Cardiac fibroblast (primary cell): ENCODE measurements at regions not wholly inside any gene's neighbourhood (a gene's known extent, or its start where the extent isn't known, plus 50 kb on each side); places are given as distances from the start of the nearest gene placed in this dataset.

Source experiments
- DNase-seq, 2 donors: peaks; one replicate each; pipeline versions ENCODE4 v3.0.0 to v3.0.0-alpha.2; 2010; ENCODE audit warnings: low read depth in 2 of 2
- H3K4me3 ChIP-seq, 2 donors: replicated peaks in 1 of 2; 1 replicate in 1 of 2; 2 replicates in 1 of 2; pipeline ENCODE4 v1.5.1; 2011; ENCODE audit warnings: low read depth in 2 of 2, low read length in 2 of 2, mild to moderate bottlenecking in 2 of 2, moderate library complexity in 1 of 2
- TF ChIP-seq, protein P1 (sequence below): IDR thresholded peaks from one replicate; pipeline ENCODE4 v1.5.1; 2011; ENCODE audit warnings: low read depth, mild to moderate bottlenecking, low read length, inconsistent platforms

- no peak overlapping the region for H3K4me3 ChIP-seq
- no peak for DNase-seq
- TF ChIP-seq, protein P1, sequence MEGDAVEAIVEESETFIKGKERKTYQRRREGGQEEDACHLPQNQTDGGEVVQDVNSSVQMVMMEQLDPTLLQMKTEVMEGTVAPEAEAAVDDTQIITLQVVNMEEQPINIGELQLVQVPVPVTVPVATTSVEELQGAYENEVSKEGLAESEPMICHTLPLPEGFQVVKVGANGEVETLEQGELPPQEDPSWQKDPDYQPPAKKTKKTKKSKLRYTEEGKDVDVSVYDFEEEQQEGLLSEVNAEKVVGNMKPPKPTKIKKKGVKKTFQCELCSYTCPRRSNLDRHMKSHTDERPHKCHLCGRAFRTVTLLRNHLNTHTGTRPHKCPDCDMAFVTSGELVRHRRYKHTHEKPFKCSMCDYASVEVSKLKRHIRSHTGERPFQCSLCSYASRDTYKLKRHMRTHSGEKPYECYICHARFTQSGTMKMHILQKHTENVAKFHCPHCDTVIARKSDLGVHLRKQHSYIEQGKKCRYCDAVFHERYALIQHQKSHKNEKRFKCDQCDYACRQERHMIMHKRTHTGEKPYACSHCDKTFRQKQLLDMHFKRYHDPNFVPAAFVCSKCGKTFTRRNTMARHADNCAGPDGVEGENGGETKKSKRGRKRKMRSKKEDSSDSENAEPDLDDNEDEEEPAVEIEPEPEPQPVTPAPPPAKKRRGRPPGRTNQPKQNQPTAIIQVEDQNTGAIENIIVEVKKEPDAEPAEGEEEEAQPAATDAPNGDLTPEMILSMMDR: no peak
Measured at GRCh38 chr6:144637541-144637940, 352.4 kb downstream of the UTRN start.

DNA sequence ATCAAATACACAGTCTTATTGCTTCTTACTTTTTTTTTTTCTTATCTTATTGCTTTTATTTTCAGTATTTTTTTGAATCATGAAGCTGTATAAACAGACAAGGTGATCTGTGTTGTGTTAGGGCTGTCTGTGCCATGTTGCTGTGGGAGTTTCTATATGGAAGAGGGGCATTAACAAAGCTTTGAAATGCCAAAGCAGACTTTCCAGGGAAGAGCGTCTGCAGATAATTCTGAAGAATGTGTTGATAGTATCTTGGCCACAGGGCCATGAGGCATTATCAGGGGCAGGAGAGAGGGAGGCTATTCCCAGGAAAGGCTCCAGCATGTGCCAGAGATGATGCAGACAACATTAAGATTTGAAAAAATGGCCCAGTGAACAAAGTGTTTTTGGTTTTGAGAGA lies 354.5 kb downstream of the UTRN start:
- H3K4me3 ChIP-seq: no peak overlapping the region
- TF ChIP-seq, protein P1: no peak
- DNase-seq: no peak

GRCh38 chr6:144641286-144641685 lies 356.2 kb downstream of the UTRN start:
- TF ChIP-seq, protein P1: no peak
- DNase-seq: no peak
- no peak overlapping the region for H3K4me3 ChIP-seq

DNA sequence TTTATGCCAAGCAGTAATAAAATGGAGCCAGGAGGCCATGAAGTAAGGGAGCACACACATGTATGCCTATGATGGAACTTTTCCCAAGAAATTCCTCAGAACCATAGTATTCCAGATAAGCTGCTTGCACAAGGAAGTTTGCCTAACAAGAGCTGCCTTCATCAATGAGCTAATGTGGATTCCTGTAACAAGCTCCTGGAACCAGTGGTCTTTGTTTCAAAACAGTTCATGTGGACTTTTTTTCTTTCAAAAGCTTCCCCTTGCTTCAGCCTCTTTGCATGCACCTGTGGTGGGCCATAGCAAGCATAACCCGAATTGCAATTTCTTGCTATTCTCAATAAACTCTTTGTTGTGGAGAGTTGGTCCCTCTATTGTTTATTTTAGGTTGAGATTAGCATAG lies 359.6 kb downstream of the UTRN start:
- H3K4me3 ChIP-seq: no peak overlapping the region
- TF ChIP-seq, protein P1: no peak
- peak in 1 of 2 donors; percentile 78 for DNase-seq

- H3K4me3 ChIP-seq: no peak overlapping the region
- no peak for DNase-seq
- TF ChIP-seq, protein P1: no peak
Measured at GRCh38 chr6:144646093-144647056, 361.2 kb downstream of the UTRN start.

- DNase-seq: peak; percentile 36 to 77
- no peak overlapping the region for H3K4me3 ChIP-seq
- TF ChIP-seq, protein P1: no peak
Measured at GRCh38 chr6:144647406-144647964, 362.4 kb downstream of the UTRN start.
